ENCODE measurements at regions not wholly inside any gene's neighbourhood (a gene's known extent, or its start where the extent isn't known, plus 50 kb on each side); places are given as distances from the start of the nearest gene placed in this dataset.
"Not testable (repeated sequence)": the region's sequence is repeated elsewhere in the genome, so short reads cannot be mapped to it uniquely, and the experiment has no call there.

DNA sequence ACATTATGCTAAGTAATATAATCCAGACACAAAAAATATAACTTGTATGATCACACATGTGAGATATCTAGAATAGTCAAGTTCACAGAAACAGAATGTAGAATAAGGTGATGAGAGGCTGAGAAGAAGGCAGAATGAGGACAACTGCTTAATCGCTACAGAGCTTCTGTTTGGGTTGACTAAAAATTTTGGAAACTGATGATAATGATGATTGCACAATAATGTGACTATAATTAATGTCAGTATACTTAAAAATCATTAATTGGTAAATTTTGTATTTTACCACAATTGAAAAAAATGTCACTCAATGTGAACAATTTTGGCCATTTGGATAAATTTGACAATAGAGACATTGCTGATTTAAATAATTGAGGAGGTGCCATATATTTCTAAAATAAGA lies 1374.4 kb upstream of the CDH8 start:
- no peak for DNase-seq

DNA sequence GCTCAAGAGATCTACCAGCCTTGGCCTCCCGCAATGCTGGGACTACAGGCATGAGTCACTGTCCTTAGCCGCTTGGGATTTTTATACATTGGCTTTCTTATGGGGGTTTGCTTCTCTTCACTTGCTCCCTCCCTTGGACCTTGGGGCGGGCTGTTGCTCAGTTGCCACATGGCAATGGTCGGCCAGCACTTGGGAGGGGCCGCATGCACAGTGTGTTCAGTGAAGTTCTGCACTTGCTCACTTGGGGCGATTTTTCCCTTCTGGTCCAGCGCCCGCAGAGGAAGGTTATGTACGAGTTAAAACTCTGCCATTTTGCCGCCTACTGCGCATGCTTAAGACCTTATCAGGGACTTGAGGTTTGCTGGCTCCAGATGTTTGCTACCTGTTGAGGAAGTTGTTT lies 1367.6 kb upstream of the CDH8 start:
- no peak for DNase-seq

DNA sequence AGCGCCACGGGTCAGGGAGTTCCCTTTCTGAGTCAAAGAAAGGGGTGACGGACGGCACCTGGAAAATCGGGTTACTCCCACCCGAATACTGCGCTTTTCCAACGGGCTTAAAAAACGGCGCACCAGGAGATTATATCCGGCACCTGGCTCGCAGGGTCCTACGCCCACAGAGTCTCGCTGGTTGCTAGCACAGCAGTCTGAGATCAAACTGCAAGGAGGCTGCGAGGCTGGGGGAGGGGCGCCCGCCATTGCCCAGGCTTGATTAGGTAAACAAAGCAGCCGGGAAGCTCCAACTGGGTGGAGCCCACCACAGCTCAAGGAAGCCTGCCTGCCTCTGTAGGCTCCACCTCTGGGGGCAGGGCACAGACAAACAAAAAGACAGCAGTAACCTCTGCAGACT lies 1352.0 kb upstream of the CDH8 start:
- not testable (repeated sequence) for DNase-seq

- no peak for DNase-seq
Observed at GRCh38 chr16:63385714-63386432, 1349.6 kb upstream of the CDH8 start.

- DNase-seq: no peak
Observed at GRCh38 chr16:63373744-63374143, 1337.5 kb upstream of the CDH8 start.

GRCh38 chr16:63372815-63373214 lies 1336.6 kb upstream of the CDH8 start:
- no peak for DNase-seq

DNA sequence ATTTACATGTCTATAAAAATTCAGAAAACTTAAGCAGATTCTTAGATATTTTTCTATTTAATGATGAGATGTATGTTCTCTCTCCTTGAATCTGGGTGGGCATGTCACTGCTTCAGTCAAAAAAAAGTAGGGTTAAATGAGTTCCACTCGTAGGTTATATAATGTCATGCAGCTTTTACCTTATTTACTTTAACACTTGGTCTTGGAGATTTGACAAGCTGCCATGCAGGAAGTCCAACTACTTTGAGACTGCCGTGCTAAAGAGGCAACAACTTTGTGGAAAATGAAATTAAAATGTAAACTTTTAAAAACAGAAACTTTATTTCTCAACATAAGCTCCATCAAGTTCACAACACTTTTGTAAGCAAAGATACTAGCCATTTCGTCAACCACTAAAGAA lies 1336.0 kb upstream of the CDH8 start:
- DNase-seq: no peak

GRCh38 chr16:63365649-63366304 lies 1329.5 kb upstream of the CDH8 start:
- no peak for DNase-seq

DNA sequence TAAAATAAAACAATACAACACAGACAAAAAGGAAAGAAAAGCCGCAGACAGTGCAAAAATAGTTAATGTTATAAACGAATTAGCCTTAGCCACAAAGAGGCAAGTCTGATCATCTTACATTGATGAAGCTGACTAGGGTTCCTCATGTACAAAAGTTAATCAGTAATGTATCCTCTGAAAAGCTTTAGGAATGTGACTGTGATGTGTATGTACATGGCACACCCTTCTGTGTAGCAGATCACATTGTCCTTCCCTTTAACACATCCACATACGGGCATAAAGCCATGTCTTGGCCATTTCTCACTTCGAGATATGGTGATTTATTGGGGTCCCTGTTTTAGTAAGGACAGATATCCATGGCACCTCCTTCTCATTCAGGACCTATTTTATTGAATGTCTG lies 1327.5 kb upstream of the CDH8 start:
- DNase-seq: no peak

DNA sequence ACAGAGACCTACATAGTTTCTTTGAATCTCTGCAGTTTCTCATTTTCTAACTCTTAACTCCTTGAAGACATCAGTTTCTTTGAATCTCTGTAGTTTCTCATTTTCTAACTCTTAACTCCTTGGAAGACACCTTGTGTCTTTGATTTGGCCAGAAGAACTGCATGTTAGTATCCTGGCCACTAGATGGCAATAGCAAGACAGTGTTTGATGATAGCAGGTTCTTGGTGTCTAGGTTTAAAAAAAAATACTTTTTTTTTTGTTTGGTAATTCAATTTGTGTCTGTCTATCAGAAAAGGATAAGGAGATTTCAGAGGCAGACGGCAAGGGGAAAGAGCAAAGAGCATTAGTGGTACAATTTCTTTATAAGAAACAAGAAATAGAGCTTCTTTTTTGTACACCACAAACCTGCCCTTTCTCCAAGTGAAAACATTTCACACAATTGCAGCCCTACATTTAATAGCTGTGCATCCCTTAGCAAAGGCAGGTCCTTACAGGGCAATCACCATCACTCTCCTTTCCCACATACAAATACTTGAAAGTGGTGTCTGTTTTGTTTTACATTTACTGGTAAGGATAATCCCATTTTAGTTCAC lies 1324.9 kb upstream of the CDH8 start:
- DNase-seq: no peak

DNA sequence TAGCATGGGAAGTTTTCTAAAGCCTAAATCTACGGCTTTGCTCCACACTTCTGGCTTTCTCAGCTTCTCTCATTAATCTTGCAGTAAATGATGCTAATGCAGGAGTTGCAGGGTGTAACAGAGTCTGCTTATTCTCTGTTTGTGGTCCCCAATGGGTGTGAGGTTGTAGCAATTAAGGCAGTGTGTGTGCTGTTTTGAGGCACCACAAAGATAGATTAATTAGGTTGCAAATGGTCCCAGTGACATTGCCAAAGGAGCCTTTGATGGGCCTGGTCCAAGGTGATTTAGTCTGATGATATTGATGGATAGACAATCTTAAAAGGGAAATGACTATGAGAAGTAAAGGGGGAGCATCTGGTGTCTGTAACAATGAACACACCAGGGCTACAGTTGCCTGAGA lies 1313.7 kb upstream of the CDH8 start:
- DNase-seq: no peak

DNA sequence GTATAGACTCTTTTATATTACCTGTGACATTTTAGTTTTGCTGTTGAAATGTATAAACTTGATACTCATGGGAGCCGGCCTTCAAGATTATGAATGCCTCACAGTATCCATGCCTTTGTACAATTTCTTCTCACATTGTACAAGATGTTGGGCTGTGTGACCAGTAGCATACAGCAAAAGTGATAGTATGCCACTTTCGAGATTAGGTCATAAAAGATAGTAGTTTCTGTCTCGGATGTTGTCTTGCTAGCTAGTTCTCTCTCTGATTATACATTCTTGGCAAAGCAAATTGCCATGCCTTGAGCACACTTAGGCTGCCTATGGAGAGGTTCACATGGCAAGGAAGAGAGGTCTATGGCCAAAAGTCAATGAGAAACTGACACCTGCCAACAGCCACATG lies 1309.8 kb upstream of the CDH8 start:
- no peak for DNase-seq

GRCh38 chr16:63337264-63337663 lies 1301.0 kb upstream of the CDH8 start:
- no peak for DNase-seq

DNA sequence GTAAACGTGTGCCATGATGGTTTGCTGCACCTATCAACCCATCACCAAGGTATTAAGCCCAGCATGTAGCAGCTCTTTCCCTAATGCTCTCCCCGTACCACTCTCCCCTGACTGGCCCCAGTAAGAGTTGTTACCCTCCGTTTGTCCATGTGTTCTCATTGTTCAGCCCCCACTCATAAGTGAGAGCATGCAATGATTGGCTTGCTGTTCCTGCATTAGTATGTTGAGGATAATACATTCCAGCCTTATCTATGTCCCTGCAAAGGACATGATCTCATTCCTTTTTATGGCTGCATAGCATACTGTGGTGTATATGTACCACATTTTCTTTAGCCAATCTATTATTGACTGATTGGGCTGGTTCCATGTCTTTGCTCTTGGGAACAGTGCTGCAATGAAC lies 1294.9 kb upstream of the CDH8 start:
- DNase-seq: no peak

- DNase-seq: no peak
Observed at GRCh38 chr16:63326736-63327339, 1290.6 kb upstream of the CDH8 start.

- no peak for DNase-seq
Observed at GRCh38 chr16:63323722-63324705, 1287.8 kb upstream of the CDH8 start.

DNA sequence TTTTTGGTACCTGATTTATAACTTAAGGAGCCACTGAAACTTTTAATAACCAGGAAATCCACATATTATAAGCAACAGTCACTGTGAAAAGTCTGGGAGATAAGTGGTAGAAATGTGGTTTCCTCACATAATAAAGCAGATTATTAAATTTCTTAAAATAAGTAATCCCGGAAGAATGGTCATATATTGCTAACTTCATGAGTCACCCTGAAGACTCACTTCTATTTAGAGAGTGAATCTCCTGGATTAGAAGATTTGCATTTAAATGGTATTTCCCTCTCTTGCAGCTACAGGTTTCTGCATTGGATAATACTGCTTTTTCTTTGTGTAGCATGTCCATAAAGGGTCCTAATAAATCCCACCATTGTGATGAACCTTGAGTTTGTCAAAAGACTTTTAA lies 1286.8 kb upstream of the CDH8 start:
- DNase-seq: no peak

GRCh38 chr16:63315229-63315628 lies 1279.0 kb upstream of the CDH8 start:
- DNase-seq: no peak

DNA sequence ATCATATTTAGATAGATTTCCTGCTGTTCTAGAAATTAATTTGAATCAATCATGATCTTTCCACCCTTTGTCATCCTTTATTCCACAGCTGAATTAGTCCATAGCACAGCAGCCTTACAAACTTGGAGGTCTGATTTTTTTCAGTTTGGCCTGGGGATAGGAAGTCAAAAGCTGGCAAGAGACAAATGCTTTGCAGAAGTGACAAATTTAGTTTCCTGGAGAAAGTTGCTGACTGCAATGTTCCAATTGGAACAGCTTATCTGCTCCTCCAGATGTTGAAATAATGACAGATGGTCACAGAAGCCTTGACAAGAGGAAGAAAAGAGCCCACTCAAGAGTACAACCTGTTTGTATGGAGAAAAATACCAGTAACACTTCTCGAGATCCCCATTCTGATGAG lies 1276.1 kb upstream of the CDH8 start:
- no peak for DNase-seq

DNA sequence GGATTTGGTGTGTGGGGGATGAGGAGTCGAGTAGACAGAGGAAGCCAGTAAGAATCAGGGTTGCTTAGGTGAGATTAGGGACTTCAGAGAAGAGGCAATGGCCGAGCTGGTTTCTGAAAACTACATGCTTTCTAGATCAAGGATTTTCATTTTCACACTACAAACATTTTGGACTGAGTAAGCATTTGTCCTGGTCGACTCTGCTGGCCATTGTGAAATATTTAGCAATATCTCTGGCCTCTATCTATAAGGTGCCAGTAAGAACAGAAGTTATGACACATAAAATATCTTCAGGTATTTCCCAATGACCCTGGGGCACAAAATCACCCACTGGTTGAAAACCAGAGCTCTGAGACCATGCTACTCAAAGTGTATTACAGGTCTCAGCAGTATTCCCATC lies 1275.1 kb upstream of the CDH8 start:
- DNase-seq: no peak

DNA sequence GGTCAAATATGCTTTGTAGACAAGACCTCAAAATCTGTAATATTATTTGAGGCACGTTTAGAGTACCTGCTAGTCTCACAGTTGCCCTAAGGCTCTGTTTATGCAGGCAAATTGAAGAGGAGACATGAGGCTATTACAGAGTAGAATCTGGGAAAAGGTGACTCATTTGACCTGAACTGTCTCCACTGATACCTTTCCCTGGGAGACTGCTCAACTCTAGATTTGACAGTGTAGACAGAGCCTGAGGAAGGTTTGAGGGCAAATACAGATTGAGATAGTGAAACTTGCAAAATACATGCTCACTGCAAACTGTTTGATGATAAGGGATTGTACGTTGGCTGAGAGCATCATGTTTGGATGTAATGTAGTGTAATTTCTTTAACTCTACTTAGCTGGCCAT lies 1266.6 kb upstream of the CDH8 start:
- DNase-seq: no peak

GRCh38 chr16:63301349-63301748 lies 1265.1 kb upstream of the CDH8 start:
- DNase-seq: no peak

DNA sequence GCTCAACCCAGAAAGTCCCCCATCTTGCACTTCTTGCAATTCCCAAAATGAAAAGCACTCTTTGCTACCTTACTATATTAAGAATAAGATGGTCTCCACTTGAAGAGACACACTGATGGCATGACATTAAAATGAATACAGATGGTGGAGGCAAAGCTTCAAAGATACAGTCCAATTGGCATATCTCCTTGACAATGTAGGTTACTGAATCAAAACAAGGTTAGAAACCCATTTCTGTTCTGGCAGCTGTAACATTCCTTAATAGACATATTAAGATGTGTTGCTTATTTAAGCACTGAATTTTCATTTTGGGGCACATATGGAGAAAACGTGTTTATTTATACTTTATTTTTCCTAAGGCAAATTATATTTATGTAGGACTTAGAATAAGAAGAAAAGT lies 1262.8 kb upstream of the CDH8 start:
- DNase-seq: no peak
